Gastroesophageal sphincter (tissue), 3 donors: ENCODE measurements at regions not wholly inside any gene's neighbourhood (a gene's known extent, or its start where the extent isn't known, plus 50 kb on each side); places are given as distances from the start of the nearest gene placed in this dataset.

Experiments
- CTCF ChIP-seq, 4 experiments: fragments of 200-600 bp in 2 of 4; fragments of 450-650 bp in 2 of 4; sonication (generic) in 1 of 4; IDR thresholded peaks; one replicate each; pipeline ENCODE4 v1.5.1; 2017 to 2019; ENCODE audit warnings: antibody characterized with exemption in 4 of 4, mild to moderate bottlenecking in 2 of 4, moderate library complexity in 2 of 4
- EP300 ChIP-seq: sonication (generic); formaldehyde crosslinking; IDR thresholded peaks from one replicate; pipeline ENCODE4 v1.6.1; 2017; ENCODE audit warnings: antibody characterized with exemption, mild to moderate bottlenecking
- POLR2A ChIP-seq, 2 donors: fragments of 450-650 bp; IDR thresholded peaks; one replicate each; pipeline ENCODE4 v1.6.1; 2017; ENCODE audit warnings: antibody characterized with exemption in 2 of 2, mild to moderate bottlenecking in 2 of 2, moderate library complexity in 1 of 2
- POLR2AphosphoS5 ChIP-seq: sonication (generic); formaldehyde crosslinking; IDR thresholded peaks from one replicate; pipeline ENCODE4 v1.6.1; 2017; ENCODE audit warnings: antibody characterized with exemption

DNA sequence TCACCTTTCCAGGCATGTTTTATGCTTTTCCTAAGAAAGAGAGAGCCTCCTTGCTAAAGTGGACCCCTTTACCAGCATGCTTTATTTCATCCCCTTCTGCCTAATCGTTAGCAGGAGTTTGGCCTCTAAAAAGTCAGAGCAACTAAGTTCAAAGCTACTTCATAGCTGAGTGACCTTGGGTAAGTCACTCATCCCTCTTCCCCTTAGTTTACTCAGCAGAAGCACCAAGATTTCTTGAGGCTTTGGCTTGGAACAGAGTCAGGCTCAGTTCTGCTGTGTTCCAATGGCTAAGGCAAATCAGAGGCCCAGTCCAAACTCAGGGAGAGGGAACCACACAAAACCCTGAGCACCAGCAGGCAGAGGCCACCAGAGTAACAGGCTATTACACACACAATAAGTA, 254.9 kb downstream of the TJP1 start:
- TF ChIP-seq CTCF (IDR thresholded peaks at IDR 0.05) (no peak), POLR2AphosphoS5 (no peak), POLR2A (IDR thresholded peaks at IDR 0.05) (no peak), EP300 (no peak)
